ENCODE measurements at regions not wholly inside any gene's neighbourhood (a gene's known extent, or its start where the extent isn't known, plus 50 kb on each side); places are given as distances from the start of the nearest gene placed in this dataset.

GRCh38 chr6:77092971-77093370, 370.3 kb downstream of the HTR1B start:
- no peak for TF ChIP-seq CTCF (conservative IDR thresholded peaks at IDR 0.05)
- TF ChIP-seq EZH2 (IDR thresholded peaks at IDR 0.05; ENCODE audit: low read depth) = no peak
